GM21390 (cell line): ENCODE measurements at regions not wholly inside any gene's neighbourhood (a gene's known extent, or its start where the extent isn't known, plus 50 kb on each side); places are given as distances from the start of the nearest gene placed in this dataset.

ENCODE experiments used
- ATAC-seq: cut with Tn5 transposase; IDR thresholded peaks from one replicate; pipeline ENCODE4 v1.9.1; 2021; ENCODE audit not compliant: unreplicated experiment

GRCh38 chr9:16153741-16154140, 600.9 kb downstream of the CCDC171 start:
- no peak for ATAC-seq

GRCh38 chr9:16154521-16155078, 601.8 kb downstream of the CCDC171 start:
- ATAC-seq = no peak

GRCh38 chr9:16155878-16156277, 603.0 kb downstream of the CCDC171 start:
- ATAC-seq = no peak

- no peak for ATAC-seq
Measured at GRCh38 chr9:16157216-16157615, 604.4 kb downstream of the CCDC171 start.

DNA sequence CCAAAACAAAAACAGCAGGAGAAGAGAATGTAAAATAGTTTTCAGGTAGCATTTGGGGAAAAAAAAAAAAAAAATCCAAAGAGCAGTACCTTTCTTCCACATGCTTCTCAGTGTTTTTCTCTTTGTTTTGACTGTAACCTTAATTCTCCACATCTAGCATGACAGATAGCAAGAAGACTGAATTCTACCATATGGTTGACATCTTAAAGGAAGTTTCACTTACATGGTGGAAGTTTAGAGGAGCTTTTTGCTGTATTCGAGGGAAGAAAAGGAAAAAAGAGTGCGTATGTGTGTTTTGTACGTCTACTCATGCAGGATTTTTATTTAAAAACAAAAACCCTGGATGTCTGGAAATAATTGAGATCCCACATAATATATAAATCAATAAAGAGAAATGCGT, 604.8 kb downstream of the CCDC171 start:
- no peak for ATAC-seq

DNA sequence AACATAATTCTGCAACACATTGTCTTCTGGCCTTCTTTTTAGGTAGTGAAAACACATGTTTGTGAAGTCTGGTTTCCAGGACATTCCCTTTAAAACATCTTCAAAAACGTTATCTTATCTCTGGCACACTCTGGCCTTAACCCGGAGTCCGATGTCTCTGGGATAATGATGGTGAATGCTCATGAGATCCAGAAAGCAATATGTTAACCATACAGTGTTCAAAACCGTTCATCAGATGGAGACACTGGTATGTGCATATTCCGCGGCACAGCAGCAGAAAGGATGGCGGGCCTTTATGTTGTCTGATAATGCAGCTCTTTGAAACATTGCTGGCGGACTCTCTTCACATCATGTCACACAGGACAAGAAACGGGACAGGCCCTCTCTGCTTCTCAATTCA, 605.2 kb downstream of the CCDC171 start:
- ATAC-seq = no peak

GRCh38 chr9:16161483-16161882, 608.6 kb downstream of the CCDC171 start:
- no peak for ATAC-seq

DNA sequence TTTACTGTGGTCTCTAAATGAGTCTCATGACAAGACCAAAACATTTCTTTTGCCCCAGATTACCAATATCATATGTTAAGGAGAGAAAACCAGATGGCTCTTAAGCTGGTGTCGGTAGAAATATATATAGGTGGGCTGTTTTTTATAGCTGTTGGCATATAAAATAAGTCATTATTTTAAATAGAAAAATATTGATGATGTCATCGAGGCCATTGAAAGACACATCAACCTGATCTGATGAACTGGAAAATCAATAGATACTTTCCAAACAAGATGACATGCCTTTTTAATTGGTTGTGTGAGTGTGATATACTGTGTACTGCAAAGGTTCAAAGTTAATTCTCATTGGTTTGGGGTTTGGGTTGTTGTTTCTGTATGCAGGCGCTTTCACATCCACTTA, 617.3 kb downstream of the CCDC171 start:
- ATAC-seq = no peak

- no peak for ATAC-seq
Measured at GRCh38 chr9:16171911-16172310, 619.1 kb downstream of the CCDC171 start.

DNA sequence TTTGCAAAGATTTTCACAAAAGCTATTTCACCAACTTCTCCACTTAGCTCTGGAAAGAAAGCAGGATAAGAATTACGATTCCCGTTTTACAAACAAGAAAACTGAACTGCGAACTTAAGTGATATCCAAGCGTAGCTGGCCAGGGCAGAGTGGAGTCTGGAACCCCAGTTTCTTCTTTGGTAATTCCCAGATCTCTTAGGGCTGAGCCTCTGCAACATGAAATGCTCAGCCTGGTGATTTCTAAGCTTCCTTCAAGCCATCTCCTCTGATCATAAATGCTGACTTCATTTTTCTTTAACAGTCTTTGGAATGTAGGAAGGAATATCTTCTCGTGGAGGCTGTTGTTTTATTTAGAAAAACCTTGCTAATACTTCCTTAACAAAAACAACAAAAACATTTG, 620.0 kb downstream of the CCDC171 start:
- no peak for ATAC-seq

- no peak for ATAC-seq
Measured at GRCh38 chr9:16174915-16175314, 622.1 kb downstream of the CCDC171 start.

GRCh38 chr9:16175461-16175860, 622.6 kb downstream of the CCDC171 start:
- no peak for ATAC-seq

DNA sequence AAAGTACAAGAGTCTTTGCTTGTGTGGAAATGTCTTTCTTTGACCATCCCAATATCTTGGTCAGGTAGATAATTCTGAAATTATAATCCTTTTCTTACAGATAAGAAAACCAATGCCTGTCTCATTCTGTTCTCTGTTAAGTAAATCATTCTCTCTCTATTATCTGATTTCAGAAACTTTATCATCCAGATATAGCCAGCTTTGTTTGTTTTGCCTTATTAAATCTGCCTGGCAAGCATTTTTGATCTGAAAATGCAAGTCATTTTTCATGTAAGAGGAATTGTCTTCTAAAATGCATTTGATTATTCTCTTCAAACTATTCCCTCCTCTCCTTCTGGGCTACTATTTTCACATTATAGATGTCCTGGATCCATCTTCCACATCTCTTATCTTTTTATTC, 625.5 kb downstream of the CCDC171 start:
- ATAC-seq = no peak

DNA sequence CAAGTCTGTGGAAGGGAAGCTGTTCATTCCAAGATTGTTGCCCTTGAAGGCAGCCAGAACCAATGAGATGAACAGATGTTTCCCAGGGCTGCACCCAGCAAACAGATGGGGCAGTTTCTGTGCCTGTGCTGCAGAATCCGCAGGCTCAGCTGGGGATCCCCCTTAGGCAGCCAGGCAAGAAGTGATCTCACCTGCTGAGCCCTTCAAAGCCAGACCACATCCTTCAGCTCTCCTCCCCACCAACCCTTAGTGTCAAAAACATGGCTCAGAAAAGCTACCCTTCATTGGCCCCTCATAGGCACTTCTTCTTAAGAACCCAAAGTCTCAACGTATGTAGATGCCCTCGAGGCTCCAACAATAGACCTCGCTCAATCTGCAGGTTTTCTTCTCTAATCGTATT, 626.7 kb downstream of the CCDC171 start:
- no peak for ATAC-seq

DNA sequence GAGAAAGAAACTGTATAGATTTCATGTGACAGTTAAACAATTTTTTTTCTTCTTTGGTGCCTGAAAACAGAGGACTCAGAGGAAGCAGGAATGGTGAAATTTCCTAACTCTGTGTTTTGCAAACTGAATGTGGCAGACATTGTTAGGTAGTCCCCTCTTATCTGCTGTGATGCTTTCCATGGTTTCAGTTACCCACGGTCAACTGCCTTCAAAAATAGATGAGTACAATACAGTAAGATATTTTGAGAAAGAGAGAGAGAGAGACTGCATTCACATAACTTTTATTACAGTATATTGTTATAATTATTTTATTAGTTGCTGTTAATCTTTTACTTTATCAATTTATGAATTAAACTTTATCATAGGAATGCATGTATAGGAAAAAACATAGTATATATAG, 627.2 kb downstream of the CCDC171 start:
- no peak for ATAC-seq

GRCh38 chr9:16180546-16180945, 627.7 kb downstream of the CCDC171 start:
- ATAC-seq = no peak

DNA sequence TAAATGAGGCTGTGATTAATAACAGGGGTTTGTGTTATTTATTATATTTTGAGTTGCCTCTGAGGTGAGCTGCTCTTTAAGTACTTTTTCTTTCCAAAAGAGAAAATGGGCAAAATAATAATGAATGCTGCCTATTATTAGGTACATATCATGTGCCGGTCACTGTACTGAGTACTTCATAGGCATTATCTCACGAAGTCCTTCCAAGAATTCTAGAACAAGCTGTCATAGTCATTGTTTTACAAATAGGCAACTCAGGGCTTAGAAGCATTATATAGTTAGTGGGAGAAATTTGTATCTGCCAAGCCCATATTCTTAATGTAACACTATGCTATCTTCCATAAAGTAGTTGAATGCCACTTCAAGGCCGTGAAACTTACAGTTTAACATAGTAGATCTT, 628.7 kb downstream of the CCDC171 start:
- ATAC-seq = no peak

DNA sequence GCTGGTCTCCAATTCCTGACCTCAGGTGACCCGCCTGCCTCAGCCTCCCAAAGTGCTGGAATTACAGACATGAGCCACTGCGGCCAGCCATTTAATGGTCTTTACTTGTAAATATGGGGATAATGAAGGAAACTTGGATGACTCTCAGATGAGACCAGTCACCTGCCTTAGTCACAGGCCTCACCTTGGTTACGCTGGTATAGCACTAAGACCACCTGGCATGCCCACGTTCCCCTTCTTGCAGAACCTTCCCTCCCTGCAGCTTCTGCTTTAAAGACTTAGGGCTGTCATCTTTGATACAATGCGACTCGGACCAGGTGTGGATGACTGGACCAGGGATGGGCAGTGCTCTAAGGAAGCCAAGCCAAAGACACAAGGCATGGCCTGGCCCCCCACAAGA, 629.9 kb downstream of the CCDC171 start:
- ATAC-seq = no peak

GRCh38 chr9:16184964-16185646, 632.3 kb downstream of the CCDC171 start:
- ATAC-seq = no peak

DNA sequence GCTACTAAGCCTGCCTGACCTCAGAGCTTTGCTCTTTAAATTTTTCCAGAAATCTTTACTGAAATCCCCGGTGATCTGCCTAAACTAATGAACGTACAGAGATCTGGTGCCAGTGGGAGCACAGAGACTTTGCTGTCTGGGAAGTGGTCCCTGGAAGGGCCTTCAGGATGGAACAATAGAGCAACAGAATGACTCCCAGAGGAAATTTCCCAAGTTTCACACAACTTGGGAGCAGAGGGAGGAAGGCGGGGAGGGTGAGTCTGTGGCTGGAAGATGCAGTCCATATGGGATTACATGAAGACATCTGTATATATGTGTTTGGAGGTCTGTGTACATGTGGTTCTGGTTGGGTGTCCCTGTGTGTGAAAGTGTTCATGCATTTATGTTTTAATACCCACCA, 638.3 kb downstream of the CCDC171 start:
- ATAC-seq = no peak

DNA sequence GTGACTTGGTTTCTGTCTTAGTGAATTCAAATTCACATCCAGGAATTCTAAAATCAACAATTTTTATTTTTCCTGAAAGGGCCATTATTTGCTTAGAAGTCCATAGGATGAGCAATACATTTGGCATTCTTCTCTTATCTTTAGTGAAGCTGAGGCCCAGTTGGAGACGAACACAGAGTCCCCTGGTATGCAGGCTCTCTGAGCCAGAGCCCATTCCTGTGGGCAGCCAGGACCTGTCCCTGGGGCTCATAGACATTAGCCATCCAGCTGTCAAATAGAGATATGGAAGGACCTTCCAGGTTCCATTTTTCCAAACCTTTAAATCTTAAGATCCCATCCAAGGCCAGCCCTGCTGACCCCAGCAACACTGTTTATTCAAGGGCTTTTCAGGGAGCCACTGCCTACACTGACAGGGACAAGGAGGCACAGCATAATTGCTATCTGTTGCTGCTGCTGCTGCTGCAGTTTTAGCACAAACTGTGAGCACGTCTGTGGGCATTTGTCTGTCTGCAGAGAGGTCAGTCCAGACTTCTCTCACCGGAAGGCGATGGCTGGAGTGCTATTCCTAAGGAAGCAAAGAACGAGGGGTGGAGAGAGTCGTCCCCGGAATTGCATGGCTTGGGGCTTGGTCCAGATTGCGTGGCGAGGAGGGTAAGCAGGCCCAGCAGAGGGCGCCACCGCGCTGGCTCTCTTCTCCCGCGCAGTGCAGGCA, 639.0 kb downstream of the CCDC171 start:
- peak; percentile 74 for ATAC-seq

DNA sequence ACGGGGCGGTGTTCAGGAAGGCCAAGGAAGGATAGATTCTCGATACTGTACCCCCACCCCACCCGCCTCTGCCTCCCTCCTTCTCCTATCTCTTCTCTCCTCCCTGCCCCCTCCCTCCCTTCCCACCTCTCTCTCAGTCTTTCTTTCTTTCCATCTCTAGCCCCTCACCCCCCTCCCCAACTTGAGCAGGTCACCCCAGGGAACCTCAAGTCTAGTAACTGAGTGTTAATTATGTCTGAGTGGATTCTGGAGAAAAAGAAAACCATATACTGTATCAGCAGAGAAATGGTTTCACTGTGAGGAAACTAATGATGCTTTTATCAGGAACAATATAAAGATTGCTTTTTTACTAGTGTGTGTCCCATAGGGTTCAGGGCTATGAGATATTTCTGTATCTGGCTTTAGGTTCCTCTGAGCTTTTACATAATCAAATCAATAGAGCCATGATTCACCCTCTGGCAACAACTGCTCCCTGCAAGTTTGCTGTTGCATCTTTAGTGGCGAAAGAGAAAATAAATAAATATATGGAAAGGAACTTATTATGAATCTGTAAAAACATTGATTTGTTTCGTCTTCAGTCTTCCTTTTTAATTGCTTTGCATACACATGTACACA, 639.7 kb downstream of the CCDC171 start:
- no peak for ATAC-seq
